GF-D8 (cell line): ENCODE measurements at regions not wholly inside any gene's neighbourhood (a gene's known extent, or its start where the extent isn't known, plus 50 kb on each side); places are given as distances from the start of the nearest gene placed in this dataset.

Experiments
- DNase-seq: peaks from one replicate; lab custom pipeline; 2025; lab: John Stamatoyannopoulos, UW

GRCh38 chr6:121828146-121828886, 392.9 kb downstream of the GJA1 start:
- DNase-seq: no peak

- no peak for DNase-seq
Measured at GRCh38 chr6:121830736-121831135, 395.3 kb downstream of the GJA1 start.

GRCh38 chr6:121835662-121836061, 400.2 kb downstream of the GJA1 start:
- DNase-seq: no peak

GRCh38 chr6:121837545-121838229, 402.2 kb downstream of the GJA1 start:
- no peak for DNase-seq

GRCh38 chr6:121838842-121839241, 403.4 kb downstream of the GJA1 start:
- DNase-seq: no peak

- no peak for DNase-seq
Measured at GRCh38 chr6:121839896-121840295, 404.4 kb downstream of the GJA1 start.

GRCh38 chr6:121844898-121845297, 409.5 kb downstream of the GJA1 start:
- DNase-seq: no peak

- no peak for DNase-seq
Measured at GRCh38 chr6:121847806-121848522, 412.5 kb downstream of the GJA1 start.

GRCh38 chr6:121848523-121849255, 413.2 kb downstream of the GJA1 start:
- DNase-seq: no peak

GRCh38 chr6:121849477-121849876, 414.0 kb downstream of the GJA1 start:
- no peak for DNase-seq

- no peak for DNase-seq
Measured at GRCh38 chr6:121851056-121851455, 415.6 kb downstream of the GJA1 start.

- DNase-seq: no peak
Measured at GRCh38 chr6:121853686-121854085, 418.2 kb downstream of the GJA1 start.

GRCh38 chr6:121855521-121855920, 420.1 kb downstream of the GJA1 start:
- DNase-seq: no peak

GRCh38 chr6:121856296-121856695, 420.9 kb downstream of the GJA1 start:
- no peak for DNase-seq

- no peak for DNase-seq
Measured at GRCh38 chr6:121857551-121857950, 422.1 kb downstream of the GJA1 start.

GRCh38 chr6:121858310-121858709, 422.9 kb downstream of the GJA1 start:
- DNase-seq: no peak

- DNase-seq: no peak
Measured at GRCh38 chr6:121858986-121859385, 423.5 kb downstream of the GJA1 start.

GRCh38 chr6:121865811-121866210, 430.4 kb downstream of the GJA1 start:
- no peak for DNase-seq

GRCh38 chr6:121867095-121867494, 431.6 kb downstream of the GJA1 start:
- DNase-seq: no peak

GRCh38 chr6:121868206-121868605, 432.8 kb downstream of the GJA1 start:
- DNase-seq: no peak

- no peak for DNase-seq
Measured at GRCh38 chr6:121873595-121873994, 438.1 kb downstream of the GJA1 start.

- no peak for DNase-seq
Measured at GRCh38 chr6:121876721-121877120, 441.3 kb downstream of the GJA1 start.
